ENCODE measurements at regions not wholly inside any gene's neighbourhood (a gene's known extent, or its start where the extent isn't known, plus 50 kb on each side); places are given as distances from the start of the nearest gene placed in this dataset.

DNA sequence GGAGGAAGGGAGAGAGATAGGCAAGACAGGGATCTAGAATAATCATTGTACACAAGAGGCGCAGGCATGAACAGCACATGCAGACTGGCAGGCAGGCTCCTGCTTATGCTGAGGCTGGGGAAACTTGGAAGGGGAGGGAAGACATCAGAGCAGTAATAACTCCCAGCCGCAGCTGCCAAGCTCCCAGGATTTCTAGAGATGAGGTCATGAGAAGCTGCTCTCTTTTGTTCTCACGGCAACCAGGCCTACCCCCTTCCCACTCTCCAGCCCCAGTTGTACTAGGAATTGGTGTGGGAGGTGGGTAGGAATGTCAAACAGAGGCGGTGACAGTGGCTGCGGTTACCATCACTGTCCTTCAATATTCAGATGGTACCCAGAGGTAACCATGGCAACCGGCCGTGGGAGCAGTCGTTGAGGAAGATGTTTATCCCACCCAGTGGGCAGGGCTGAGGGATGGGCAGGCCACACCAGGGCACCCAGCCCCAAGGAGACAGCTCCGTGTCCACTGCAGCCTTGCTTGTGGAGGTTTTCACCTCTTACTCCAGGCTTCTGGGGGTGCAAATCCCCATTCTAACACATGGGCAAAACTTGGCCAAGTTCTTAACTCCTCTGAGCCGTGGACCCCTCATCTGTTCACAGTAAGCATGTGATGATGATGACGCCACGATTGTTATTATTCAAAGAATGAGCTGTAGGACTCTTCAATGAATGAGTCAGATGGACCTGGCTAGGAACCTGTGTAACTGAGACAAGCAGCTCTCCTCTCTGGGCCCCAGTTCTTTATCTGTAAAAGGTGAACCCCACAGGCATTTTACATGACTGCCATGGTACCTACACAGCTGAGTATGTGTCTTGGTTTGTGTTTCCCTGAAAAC is 360.8 kb upstream of the PROK2 start:
- peaks cover 0 to 13% of the 10 kb centered on the region in 2 donors for H3K9me3 ChIP-seq (ENCODE audit: control insufficient read depth in 2 of 2, insufficient read depth in 1 of 2, low read length in 1 of 2)
- DNase-seq (ENCODE audit: low read depth in 6 of 9, low spot score in 9 of 9), result no peak
- no peak overlapping the region for H3K4me3 ChIP-seq (ENCODE audit: low read length in 2 of 2)
- H3K4me1 ChIP-seq (ENCODE audit: control insufficient read depth in 2 of 2, insufficient read depth in 2 of 2, low read length in 2 of 2), result peaks cover 5 to 22% of the 10 kb centered on the region in 2 donors
- no peaks in the 10 kb centered on the region for H3K36me3 ChIP-seq (ENCODE audit: control insufficient read depth in 2 of 2, insufficient read depth in 2 of 2, low read length in 1 of 2)
- no peak overlapping the region for H3K27ac ChIP-seq (ENCODE audit: low read depth in 1 of 2, low read length in 1 of 2)
- 96% methylated on average over 12 of the region's 12 CpGs for WGBS
- H3K27me3 ChIP-seq (ENCODE audit: control insufficient read depth in 2 of 2, insufficient read depth in 1 of 2, low read length in 1 of 2), result no peaks in the 10 kb centered on the region

DNA sequence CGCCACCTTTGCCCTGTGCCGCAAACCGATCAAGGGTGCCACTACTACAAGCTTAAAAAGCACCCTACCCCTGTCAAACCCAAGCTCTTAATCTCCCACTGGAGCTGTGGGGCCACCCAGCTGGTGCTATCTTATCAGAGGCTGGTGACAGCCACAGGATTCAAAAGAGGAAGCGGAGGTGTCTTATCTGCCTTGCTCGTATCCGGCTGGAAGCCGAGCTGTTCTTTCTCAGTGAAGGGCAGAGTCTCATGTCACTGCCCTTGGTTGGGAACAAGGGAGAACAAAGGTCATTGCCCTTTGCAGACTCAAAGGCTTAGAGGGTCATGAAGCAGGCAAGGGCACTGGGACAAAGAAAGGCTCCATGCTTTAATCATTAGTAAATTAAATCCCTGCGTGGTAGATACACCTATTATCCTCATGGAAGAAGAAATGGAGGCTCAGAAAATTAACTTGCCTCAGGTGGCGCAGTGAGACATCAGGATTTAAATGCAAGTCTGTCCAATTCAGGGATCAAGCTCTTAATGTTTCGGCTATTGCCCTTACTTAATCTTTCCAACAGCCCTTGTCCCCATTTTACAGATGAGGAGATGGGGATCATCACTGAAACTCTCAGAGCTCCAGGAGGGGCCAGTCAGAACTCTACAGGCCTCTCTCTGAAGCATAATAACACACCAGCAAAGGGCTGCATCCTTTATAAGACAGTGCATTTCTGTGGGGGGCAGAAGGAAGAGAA is 360.0 kb upstream of the PROK2 start:
- peak in 5 of 9 donors; percentile 45 to 80 (median 59) for DNase-seq (ENCODE audit: low read depth in 6 of 9, low spot score in 9 of 9)
- Histone ChIP-seq H3K36me3 (ENCODE audit: control insufficient read depth in 2 of 2, insufficient read depth in 2 of 2, low read length in 1 of 2) (no peaks in the 10 kb centered on the region), H3K27me3 (ENCODE audit: control insufficient read depth in 2 of 2, insufficient read depth in 1 of 2, low read length in 1 of 2) (no peaks in the 10 kb centered on the region), H3K9me3 (ENCODE audit: control insufficient read depth in 2 of 2, insufficient read depth in 1 of 2, low read length in 1 of 2) (peaks cover 0 to 13% of the 10 kb centered on the region in 2 donors), H3K4me3 (ENCODE audit: low read length in 2 of 2) (no peak overlapping the region), H3K4me1 (ENCODE audit: control insufficient read depth in 2 of 2, insufficient read depth in 2 of 2, low read length in 2 of 2) (peaks cover 5 to 22% of the 10 kb centered on the region in 2 donors), H3K27ac (ENCODE audit: low read depth in 1 of 2, low read length in 1 of 2) (no peak overlapping the region)
- 23% methylated on average over 10 of the region's 10 CpGs for WGBS

DNA sequence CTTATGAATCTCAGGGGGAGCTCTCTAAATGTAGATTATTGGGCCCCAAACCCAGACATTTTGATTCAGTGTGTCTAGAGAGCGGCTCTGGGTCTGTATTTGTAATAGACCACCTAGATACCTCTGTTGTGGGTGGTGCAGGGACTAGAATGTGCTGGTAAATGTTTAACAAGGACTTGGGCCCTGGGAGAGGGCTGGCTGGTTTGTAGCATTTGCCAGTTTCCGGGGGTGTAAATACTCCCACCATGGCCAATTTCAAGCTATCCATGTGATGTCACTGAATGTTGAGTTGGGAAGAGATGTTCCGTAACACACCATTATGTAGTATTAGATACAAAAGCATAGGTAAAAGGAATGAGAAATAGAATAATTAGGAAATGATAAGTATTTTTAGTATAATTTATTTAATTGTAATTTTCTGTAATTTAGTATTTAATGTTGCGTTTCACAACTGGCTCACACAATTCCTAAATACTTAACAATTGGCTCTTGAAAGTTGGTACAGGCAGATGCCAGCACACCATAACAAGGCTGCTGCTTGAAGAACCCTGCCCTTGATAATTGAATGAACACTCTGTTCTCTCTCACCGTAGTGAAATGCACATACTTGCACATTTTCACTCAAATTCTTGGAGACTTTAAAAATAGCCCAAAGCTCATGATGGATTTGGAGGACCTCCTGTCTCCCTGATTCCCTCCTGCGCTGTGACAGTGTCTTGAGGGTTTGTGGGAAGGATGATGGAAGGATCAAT is 359.2 kb upstream of the PROK2 start:
- 70% methylated on average over 6 of the region's 6 CpGs for WGBS
- H3K27me3 ChIP-seq (ENCODE audit: control insufficient read depth in 2 of 2, insufficient read depth in 1 of 2, low read length in 1 of 2), result no peaks in the 10 kb centered on the region
- DNase-seq (ENCODE audit: low read depth in 6 of 9, low spot score in 9 of 9), result no peak
- no peak overlapping the region for H3K4me3 ChIP-seq (ENCODE audit: low read length in 2 of 2)
- H3K4me1 ChIP-seq (ENCODE audit: control insufficient read depth in 2 of 2, insufficient read depth in 2 of 2, low read length in 2 of 2), result peaks cover 5 to 22% of the 10 kb centered on the region in 2 donors
- H3K27ac ChIP-seq (ENCODE audit: low read depth in 1 of 2, low read length in 1 of 2), result no peak overlapping the region
- H3K36me3 ChIP-seq (ENCODE audit: control insufficient read depth in 2 of 2, insufficient read depth in 2 of 2, low read length in 1 of 2), result no peaks in the 10 kb centered on the region
- H3K9me3 ChIP-seq (ENCODE audit: control insufficient read depth in 2 of 2, insufficient read depth in 1 of 2, low read length in 1 of 2), result peaks cover 0 to 13% of the 10 kb centered on the region in 2 donors

DNA sequence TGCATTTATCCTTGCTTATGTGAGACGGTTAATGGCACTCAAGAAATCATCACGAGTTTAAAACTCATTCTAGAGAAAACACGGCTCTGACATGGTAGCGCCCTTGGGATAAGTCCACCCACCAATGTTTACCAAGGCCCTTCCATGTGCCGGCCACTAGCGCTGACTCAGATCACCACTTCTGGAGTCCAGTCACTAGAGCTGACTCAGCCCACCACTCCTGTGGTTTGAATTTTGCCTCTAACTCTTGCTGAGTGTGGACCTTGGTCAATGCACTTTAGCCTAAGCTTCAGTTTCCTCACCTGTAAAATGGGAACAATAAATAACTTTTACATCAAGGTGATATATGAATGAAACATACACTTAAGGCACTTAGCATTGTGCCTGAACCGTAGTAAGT is 358.4 kb upstream of the PROK2 start:
- H3K4me1 ChIP-seq (ENCODE audit: control insufficient read depth in 2 of 2, insufficient read depth in 2 of 2, low read length in 2 of 2), result peaks cover 5 to 24% of the 10 kb centered on the region in 2 donors
- H3K4me3 ChIP-seq (ENCODE audit: low read length in 2 of 2), result no peak overlapping the region
- no peak for DNase-seq (ENCODE audit: low read depth in 6 of 9, low spot score in 9 of 9)
- peaks cover 0 to 7% of the 10 kb centered on the region in 2 donors for H3K9me3 ChIP-seq (ENCODE audit: control insufficient read depth in 2 of 2, insufficient read depth in 1 of 2, low read length in 1 of 2)
- H3K27ac ChIP-seq (ENCODE audit: low read depth in 1 of 2, low read length in 1 of 2), result no peak overlapping the region
- no peaks in the 10 kb centered on the region for H3K27me3 ChIP-seq (ENCODE audit: control insufficient read depth in 2 of 2, insufficient read depth in 1 of 2, low read length in 1 of 2)
- 98% methylated on average over 7 of the region's 7 CpGs for WGBS
- H3K36me3 ChIP-seq (ENCODE audit: control insufficient read depth in 2 of 2, insufficient read depth in 2 of 2, low read length in 1 of 2), result no peaks in the 10 kb centered on the region

DNA sequence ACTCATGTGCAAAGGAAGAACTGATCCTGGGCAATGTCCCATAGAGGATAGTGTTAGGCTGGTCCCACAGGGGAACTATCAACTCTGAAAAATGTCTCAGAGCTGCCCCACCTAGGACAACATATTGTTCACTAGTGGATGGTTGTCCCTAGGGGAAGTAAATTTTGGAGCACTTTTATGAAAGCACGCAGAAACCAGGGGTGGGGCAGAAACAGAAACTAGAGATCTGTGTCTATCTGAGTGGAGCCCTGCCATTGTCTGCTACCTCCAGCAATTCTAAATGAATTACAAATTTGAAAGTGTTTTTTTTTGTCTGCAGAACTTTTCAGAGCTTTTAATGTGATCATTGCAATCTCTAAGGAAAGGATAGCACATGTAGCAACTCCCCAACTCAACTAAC is 357.1 kb upstream of the PROK2 start:
- Histone ChIP-seq H3K4me3 (ENCODE audit: low read length in 2 of 2) (no peak overlapping the region), H3K36me3 (ENCODE audit: control insufficient read depth in 2 of 2, insufficient read depth in 2 of 2, low read length in 1 of 2) (no peaks in the 10 kb centered on the region), H3K27me3 (ENCODE audit: control insufficient read depth in 2 of 2, insufficient read depth in 1 of 2, low read length in 1 of 2) (no peaks in the 10 kb centered on the region), H3K4me1 (ENCODE audit: control insufficient read depth in 2 of 2, insufficient read depth in 2 of 2, low read length in 2 of 2) (peaks cover 5 to 36% of the 10 kb centered on the region in 2 donors), H3K9me3 (ENCODE audit: control insufficient read depth in 2 of 2, insufficient read depth in 1 of 2, low read length in 1 of 2) (no peaks in the 10 kb centered on the region), H3K27ac (ENCODE audit: low read depth in 1 of 2, low read length in 1 of 2) (no peak overlapping the region)
- no peak for DNase-seq (ENCODE audit: low read depth in 6 of 9, low spot score in 9 of 9)
- 84% methylated on average over 1 of the region's 1 CpG for WGBS

DNA sequence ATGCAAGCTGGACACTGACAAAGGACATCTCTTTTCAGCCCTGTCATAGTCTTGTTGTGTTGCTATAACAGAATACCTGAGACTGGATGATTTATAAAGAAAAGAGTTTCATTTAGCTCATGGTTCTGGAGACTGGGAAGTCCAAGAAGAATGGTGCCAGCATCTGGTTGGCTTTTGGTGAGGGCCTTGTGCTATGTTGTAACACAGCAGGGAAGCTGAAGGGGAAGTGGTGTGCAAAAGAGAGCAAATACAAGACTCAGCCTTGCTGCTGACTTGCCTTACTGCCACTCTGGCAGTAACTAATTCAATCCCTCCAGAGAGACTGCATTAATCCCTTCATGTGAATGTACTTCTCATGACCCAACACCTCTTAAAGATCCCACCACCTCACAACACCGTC is 356.3 kb upstream of the PROK2 start:
- H3K27ac ChIP-seq (ENCODE audit: low read depth in 1 of 2, low read length in 1 of 2), result no peak overlapping the region
- H3K9me3 ChIP-seq (ENCODE audit: control insufficient read depth in 2 of 2, insufficient read depth in 1 of 2, low read length in 1 of 2), result no peaks in the 10 kb centered on the region
- whole genome bisulfite sequencing, result 100% methylated on average over 1 of the region's 1 CpG
- no peaks in the 10 kb centered on the region for H3K27me3 ChIP-seq (ENCODE audit: control insufficient read depth in 2 of 2, insufficient read depth in 1 of 2, low read length in 1 of 2)
- H3K4me3 ChIP-seq (ENCODE audit: low read length in 2 of 2), result no peak overlapping the region
- H3K36me3 ChIP-seq (ENCODE audit: control insufficient read depth in 2 of 2, insufficient read depth in 2 of 2, low read length in 1 of 2), result no peaks in the 10 kb centered on the region
- no peak for DNase-seq (ENCODE audit: low read depth in 6 of 9, low spot score in 9 of 9)
- peaks cover 5 to 36% of the 10 kb centered on the region in 2 donors for H3K4me1 ChIP-seq (ENCODE audit: control insufficient read depth in 2 of 2, insufficient read depth in 2 of 2, low read length in 2 of 2)

DNA sequence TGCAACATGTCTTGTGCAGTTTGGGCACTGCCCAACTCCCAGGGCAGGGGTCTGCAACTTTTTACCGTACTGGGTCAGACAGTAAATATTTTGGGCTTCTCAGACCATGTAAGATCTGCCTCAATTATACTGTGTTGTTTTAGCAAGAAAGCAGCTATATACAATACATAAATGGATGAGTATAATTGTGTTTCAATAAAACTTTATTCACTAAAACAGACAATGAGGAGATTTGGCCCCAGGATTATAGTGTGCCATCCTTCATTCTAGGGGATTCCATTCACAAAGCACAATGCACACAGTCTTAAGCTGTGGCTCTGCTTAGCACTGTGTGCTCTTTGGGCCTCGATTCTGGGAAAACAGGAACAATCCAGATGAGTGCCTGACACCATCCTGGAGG is 354.4 kb upstream of the PROK2 start:
- H3K27ac ChIP-seq (ENCODE audit: low read depth in 1 of 2, low read length in 1 of 2), result no peak overlapping the region
- H3K4me1 ChIP-seq (ENCODE audit: control insufficient read depth in 2 of 2, insufficient read depth in 2 of 2, low read length in 2 of 2), result peaks cover 13 to 43% of the 10 kb centered on the region in 2 donors
- no peaks in the 10 kb centered on the region for H3K36me3 ChIP-seq (ENCODE audit: control insufficient read depth in 2 of 2, insufficient read depth in 2 of 2, low read length in 1 of 2)
- DNase-seq (ENCODE audit: low read depth in 6 of 9, low spot score in 9 of 9), result no peak
- 98% methylated on average over 2 of the region's 2 CpGs for WGBS
- no peak overlapping the region for H3K4me3 ChIP-seq (ENCODE audit: low read length in 2 of 2)
- no peaks in the 10 kb centered on the region for H3K9me3 ChIP-seq (ENCODE audit: control insufficient read depth in 2 of 2, insufficient read depth in 1 of 2, low read length in 1 of 2)
- H3K27me3 ChIP-seq (ENCODE audit: control insufficient read depth in 2 of 2, insufficient read depth in 1 of 2, low read length in 1 of 2), result no peaks in the 10 kb centered on the region

DNA sequence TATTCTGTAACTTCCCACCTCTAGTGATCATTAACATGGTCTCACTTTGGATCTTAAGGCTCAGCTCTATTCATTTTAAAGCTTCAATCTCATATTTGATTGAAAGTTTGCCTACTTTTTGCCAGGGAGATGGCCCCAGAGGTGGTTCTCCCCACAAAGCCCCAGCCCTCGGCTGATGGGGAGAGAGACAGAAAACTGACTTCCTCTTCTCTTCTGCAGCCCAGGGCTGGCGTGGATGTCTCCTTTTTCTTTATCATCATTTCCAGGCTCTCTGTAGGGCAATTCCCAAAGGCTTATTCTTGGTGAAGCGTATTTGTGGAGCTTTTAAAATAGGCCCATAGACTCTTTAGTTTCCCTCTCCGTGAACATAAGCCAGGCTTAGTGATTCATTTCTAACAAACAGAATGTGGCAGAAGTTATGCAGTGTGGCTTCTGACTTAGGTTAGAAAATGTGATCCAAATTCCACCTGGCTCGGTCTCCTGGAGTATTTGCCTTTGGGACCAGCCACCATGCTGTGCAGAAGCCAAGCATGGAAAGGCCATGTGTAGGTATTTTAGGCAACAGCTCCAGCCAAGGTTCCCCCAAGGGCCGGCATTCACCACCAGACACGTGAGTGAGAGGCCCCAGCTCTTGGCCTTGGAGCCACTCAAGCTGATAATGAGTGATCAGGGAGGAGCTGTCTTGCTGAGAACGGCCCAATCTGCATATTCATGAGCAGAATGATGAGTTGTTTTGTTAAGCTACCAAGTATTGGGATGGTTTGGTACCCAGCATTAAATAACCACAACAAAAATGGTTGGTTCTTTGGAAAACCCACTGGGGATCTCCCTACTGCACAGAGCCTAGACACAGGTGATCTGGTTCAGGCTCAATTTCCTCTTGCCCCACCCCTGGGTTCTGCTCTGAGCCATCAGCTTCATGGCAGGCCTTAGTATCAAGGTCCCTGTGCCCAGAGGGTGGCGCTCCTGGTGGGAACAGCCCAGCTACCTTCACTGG is 353.2 kb upstream of the PROK2 start:
- 85% methylated on average over 9 of the region's 9 CpGs for WGBS
- peaks cover 12 to 38% of the 10 kb centered on the region in 2 donors for H3K4me1 ChIP-seq (ENCODE audit: control insufficient read depth in 2 of 2, insufficient read depth in 2 of 2, low read length in 2 of 2)
- H3K27me3 ChIP-seq (ENCODE audit: control insufficient read depth in 2 of 2, insufficient read depth in 1 of 2, low read length in 1 of 2), result no peaks in the 10 kb centered on the region
- H3K36me3 ChIP-seq (ENCODE audit: control insufficient read depth in 2 of 2, insufficient read depth in 2 of 2, low read length in 1 of 2), result no peaks in the 10 kb centered on the region
- no peak for DNase-seq (ENCODE audit: low read depth in 6 of 9, low spot score in 9 of 9)
- no peak overlapping the region for H3K27ac ChIP-seq (ENCODE audit: low read depth in 1 of 2, low read length in 1 of 2)
- H3K4me3 ChIP-seq (ENCODE audit: low read length in 2 of 2), result no peak overlapping the region
- no peaks in the 10 kb centered on the region for H3K9me3 ChIP-seq (ENCODE audit: control insufficient read depth in 2 of 2, insufficient read depth in 1 of 2, low read length in 1 of 2)

All from thymus (tissue), 11 donors.